IMR-90 (cell line): ENCODE measurements at regions not wholly inside any gene's neighbourhood (a gene's known extent, or its start where the extent isn't known, plus 50 kb on each side); places are given as distances from the start of the nearest gene placed in this dataset.

ENCODE experiments used
- CEBPB ChIP-seq: IDR thresholded peaks from 2 replicates; pipeline ENCODE4 v1.6.1; 2012; ENCODE audit warnings: low read depth, low read length, improper control_type of control experiment
- ELK1 ChIP-seq: fragments of 150-350 bp; IDR thresholded peaks from 2 replicates; pipeline ENCODE4 v1.6.1; 2016; ENCODE audit warnings: low read depth, mild to moderate bottlenecking, low read length, moderate library complexity, borderline replicate concordance
- POLR2A ChIP-seq: IDR thresholded peaks from 2 replicates; pipeline ENCODE4 v1.6.1; 2012; ENCODE audit warnings: mild to moderate bottlenecking, low read depth, low read length
- RAD21 ChIP-seq: IDR thresholded peaks from 2 replicates; pipeline ENCODE4 v1.6.1; 2012; ENCODE audit warnings: low read length, improper control_type of control experiment
- USF2 ChIP-seq: fragments of 150-350 bp; IDR thresholded peaks from 2 replicates; pipeline ENCODE4 v1.6.1; 2017; ENCODE audit warnings: mild to moderate bottlenecking, antibody characterized with exemption, low read length, low read depth
- TF ChIP-seq, protein P1 (sequence below): conservative IDR thresholded peaks from 2 replicates; pipeline ENCODE4 v1.5.1; 2012; ENCODE audit warnings: mild to moderate bottlenecking, low read depth, low read length, improper control_type of control experiment

DNA sequence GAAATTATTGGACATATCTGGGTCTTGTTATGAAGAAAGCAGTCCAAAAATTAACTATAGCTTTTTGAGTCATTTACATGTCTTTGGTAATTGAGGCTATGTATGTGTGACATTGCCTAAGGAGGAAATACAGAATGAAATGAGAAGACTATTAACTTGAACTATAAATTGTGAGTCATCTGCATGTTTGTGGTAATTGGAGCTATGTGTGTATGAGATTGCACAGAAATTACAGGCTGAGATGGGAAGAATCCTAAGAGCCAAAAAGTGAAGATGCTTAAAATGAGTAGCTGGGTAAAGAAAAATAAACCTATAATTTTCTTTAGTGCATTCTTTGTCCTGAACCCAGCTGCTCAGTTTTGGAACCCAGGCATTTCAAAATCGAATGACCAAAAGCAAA lies 747.6 kb upstream of the EDIL3 start:
- TF ChIP-seq POLR2A (no peak), CEBPB (no peak), ELK1 (no peak), RAD21 (no peak), USF2 (no peak)
- TF ChIP-seq, protein P1, sequence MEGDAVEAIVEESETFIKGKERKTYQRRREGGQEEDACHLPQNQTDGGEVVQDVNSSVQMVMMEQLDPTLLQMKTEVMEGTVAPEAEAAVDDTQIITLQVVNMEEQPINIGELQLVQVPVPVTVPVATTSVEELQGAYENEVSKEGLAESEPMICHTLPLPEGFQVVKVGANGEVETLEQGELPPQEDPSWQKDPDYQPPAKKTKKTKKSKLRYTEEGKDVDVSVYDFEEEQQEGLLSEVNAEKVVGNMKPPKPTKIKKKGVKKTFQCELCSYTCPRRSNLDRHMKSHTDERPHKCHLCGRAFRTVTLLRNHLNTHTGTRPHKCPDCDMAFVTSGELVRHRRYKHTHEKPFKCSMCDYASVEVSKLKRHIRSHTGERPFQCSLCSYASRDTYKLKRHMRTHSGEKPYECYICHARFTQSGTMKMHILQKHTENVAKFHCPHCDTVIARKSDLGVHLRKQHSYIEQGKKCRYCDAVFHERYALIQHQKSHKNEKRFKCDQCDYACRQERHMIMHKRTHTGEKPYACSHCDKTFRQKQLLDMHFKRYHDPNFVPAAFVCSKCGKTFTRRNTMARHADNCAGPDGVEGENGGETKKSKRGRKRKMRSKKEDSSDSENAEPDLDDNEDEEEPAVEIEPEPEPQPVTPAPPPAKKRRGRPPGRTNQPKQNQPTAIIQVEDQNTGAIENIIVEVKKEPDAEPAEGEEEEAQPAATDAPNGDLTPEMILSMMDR: no peak
